Erythroblast (primary cell): ENCODE measurements at regions not wholly inside any gene's neighbourhood (a gene's known extent, or its start where the extent isn't known, plus 50 kb on each side); places are given as distances from the start of the nearest gene placed in this dataset.

Source experiments
- GATA1 ChIP-seq: IDR thresholded peaks from 2 replicates; pipeline ENCODE4 v1.6.1; 2011; ENCODE audit warnings: low read depth, mild to moderate bottlenecking, control low read depth, low read length, moderate library complexity
- POLR2A ChIP-seq: IDR thresholded peaks from 2 replicates; pipeline ENCODE4 v1.6.1; 2011; ENCODE audit warnings: mild to moderate bottlenecking, low read length

- TF ChIP-seq POLR2A, result no peak
- no peak for TF ChIP-seq GATA1
Observed at GRCh38 chr12:118534003-118534402, 157.6 kb downstream of the SUDS3 start.
